Panc1 (cell line): ENCODE measurements at regions not wholly inside any gene's neighbourhood (a gene's known extent, or its start where the extent isn't known, plus 50 kb on each side); places are given as distances from the start of the nearest gene placed in this dataset.

ENCODE experiments used
- ATAC-seq: fragments of 200-7000 bp; cut with Tn5 transposase; 2 replicates; pipeline ENCODE4 v1.9.1; 2020; ENCODE audit warnings: mild to moderate bottlenecking, moderate library complexity
- BruUV-seq: library from RNA; stranded (reverse); fragments of 400-500 nt; replicated peaks from 2 replicates; lab custom pipeline; 2021; lab: Mats Ljungman, UMichigan
- CTCF ChIA-PET: fragments of 300-600 bp; sonication (Branson Sonifier 250); formaldehyde crosslinking; loops from one replicate; lab custom pipeline; 2022; ENCODE audit warnings: antibody characterized with exemption; lab: Charles Lee
- POLR2A ChIA-PET: fragments of 300-600 bp; sonication (Branson Sonifier 250); formaldehyde crosslinking; loops from one replicate; lab custom pipeline; 2022; ENCODE audit warnings: antibody characterized with exemption; lab: Charles Lee
- DNase-seq: peaks from one replicate; pipeline ENCODE4 v3.0.0-alpha.2; 2010; ENCODE audit warnings: low read depth, low spot score
- H3K27ac ChIP-seq: 2 replicates; pipeline ENCODE4 v1.5.1; 2011; ENCODE audit warnings: mild to moderate bottlenecking, low read length, inconsistent platforms
- H3K27me3 ChIP-seq: fragments of 200-500 bp; sonication (Bioruptor generic); 2 replicates; pipeline ENCODE4 v1.6.0; 2014; ENCODE audit warnings: low read length, inconsistent platforms; ENCODE audit not compliant: control insufficient read depth, insufficient read depth
- H3K36me3 ChIP-seq: fragments of 200-500 bp; sonication (Bioruptor generic); 2 replicates; pipeline ENCODE4 v1.5.1; 2014; ENCODE audit warnings: inconsistent platforms, mild to moderate bottlenecking, low read length, moderate library complexity; ENCODE audit not compliant: control insufficient read depth, insufficient read depth
- H3K4me1 ChIP-seq: 2 replicates; pipeline ENCODE4 v1.5.1; 2011; ENCODE audit warnings: inconsistent platforms, mild to moderate bottlenecking, low read length, moderate library complexity; ENCODE audit not compliant: control insufficient read depth, insufficient read depth
- H3K4me3 ChIP-seq, 2 experiments: 2 replicates each; pipeline ENCODE4 v1.5.1; 2011 to 2012; ENCODE audit warnings: low read depth in 2 of 2, low read length in 2 of 2, mild to moderate bottlenecking in 2 of 2, inconsistent platforms in 1 of 2, moderate library complexity in 1 of 2
- H3K9me3 ChIP-seq: fragments of 200-500 bp; sonication (Bioruptor generic); 2 replicates; pipeline ENCODE4 v1.5.1; 2014; ENCODE audit warnings: low read depth, mild to moderate bottlenecking, inconsistent platforms, low read length, moderate library complexity; ENCODE audit not compliant: control insufficient read depth, insufficient read depth
- POLR2AphosphoS5 ChIP-seq: IDR thresholded peaks from 2 replicates; pipeline ENCODE4 v1.6.1; 2012; ENCODE audit warnings: mild to moderate bottlenecking, low read depth, low read length, moderate library complexity
- SIN3A ChIP-seq: IDR thresholded peaks from 2 replicates; pipeline ENCODE4 v1.6.1; 2012; ENCODE audit warnings: low read depth, mild to moderate bottlenecking, low read length, moderate library complexity, borderline replicate concordance; ENCODE audit not compliant: insufficient read depth
- TCF7L2 ChIP-seq: IDR thresholded peaks from 2 replicates; pipeline ENCODE4 v1.6.1; 2011; ENCODE audit warnings: mild to moderate bottlenecking, low read depth, low read length, inconsistent platforms
- in situ Hi-C: cut with HindIII; loops from 2 replicates; pipeline ENCODE4 v1.10.0; 2016; ENCODE audit warnings: low sequenced_read_pairs, low pct_unique_long_range_greater_than_20kb
- intact Hi-C: fragments of 100-400 bp; cut with micrococcal nuclease; formaldehyde crosslinking; loops from one replicate; pipeline ENCODE4 v1.10.0; 2022; ENCODE audit not compliant: unreplicated experiment
- TF ChIP-seq, protein P1 (sequence below), 2 experiments: IDR thresholded peaks; 2 replicates each; pipeline ENCODE4 v1.6.1; 2011 to 2012; ENCODE audit warnings: low read depth in 2 of 2, control low read depth in 1 of 2, low read length in 1 of 2, mild to moderate bottlenecking in 1 of 2, moderate library complexity in 1 of 2; ENCODE audit not compliant: insufficient read depth in 1 of 2
- TF ChIP-seq, protein P2 (sequence below): fragments of 450-650 bp; IDR thresholded peaks from 2 replicates; pipeline ENCODE4 v1.5.1; 2017; ENCODE audit warnings: mild to moderate bottlenecking

DNA sequence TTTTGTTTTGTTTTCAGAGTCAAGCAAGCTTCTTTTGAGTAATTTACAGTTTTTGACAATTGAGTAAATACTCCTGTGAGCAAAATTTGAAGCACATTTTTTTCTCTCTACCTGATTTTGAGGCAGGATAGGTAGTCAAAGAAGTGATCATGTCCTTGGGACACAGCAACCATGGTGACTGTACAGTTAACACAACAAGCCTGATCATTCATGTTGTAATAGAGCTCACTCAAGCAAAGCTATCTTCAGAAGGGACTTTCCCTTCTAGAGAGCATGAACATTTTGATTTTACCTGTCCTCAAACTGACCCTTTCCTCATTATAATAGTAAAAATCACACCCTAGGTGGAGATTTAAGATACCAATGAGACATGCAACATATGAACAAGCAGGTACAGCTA lies 126.5 kb upstream of the KCNK1 start:
- Histone ChIP-seq H3K4me3 (no peak overlapping the region), H3K36me3 (no peaks in the 10 kb centered on the region), H3K9me3 (no peaks in the 10 kb centered on the region), H3K27ac (no peak overlapping the region), H3K4me1 (no peaks in the 10 kb centered on the region), H3K27me3 (peaks cover 11% of the 10 kb centered on the region)
- intact Hi-C loops (no loop called here), in situ Hi-C loops (no loop called here)
- ATAC-seq, result no peak
- CTCF ChIA-PET, result no interaction called here
- no peak for TF ChIP-seq POLR2AphosphoS5
- TF ChIP-seq, protein P1, sequence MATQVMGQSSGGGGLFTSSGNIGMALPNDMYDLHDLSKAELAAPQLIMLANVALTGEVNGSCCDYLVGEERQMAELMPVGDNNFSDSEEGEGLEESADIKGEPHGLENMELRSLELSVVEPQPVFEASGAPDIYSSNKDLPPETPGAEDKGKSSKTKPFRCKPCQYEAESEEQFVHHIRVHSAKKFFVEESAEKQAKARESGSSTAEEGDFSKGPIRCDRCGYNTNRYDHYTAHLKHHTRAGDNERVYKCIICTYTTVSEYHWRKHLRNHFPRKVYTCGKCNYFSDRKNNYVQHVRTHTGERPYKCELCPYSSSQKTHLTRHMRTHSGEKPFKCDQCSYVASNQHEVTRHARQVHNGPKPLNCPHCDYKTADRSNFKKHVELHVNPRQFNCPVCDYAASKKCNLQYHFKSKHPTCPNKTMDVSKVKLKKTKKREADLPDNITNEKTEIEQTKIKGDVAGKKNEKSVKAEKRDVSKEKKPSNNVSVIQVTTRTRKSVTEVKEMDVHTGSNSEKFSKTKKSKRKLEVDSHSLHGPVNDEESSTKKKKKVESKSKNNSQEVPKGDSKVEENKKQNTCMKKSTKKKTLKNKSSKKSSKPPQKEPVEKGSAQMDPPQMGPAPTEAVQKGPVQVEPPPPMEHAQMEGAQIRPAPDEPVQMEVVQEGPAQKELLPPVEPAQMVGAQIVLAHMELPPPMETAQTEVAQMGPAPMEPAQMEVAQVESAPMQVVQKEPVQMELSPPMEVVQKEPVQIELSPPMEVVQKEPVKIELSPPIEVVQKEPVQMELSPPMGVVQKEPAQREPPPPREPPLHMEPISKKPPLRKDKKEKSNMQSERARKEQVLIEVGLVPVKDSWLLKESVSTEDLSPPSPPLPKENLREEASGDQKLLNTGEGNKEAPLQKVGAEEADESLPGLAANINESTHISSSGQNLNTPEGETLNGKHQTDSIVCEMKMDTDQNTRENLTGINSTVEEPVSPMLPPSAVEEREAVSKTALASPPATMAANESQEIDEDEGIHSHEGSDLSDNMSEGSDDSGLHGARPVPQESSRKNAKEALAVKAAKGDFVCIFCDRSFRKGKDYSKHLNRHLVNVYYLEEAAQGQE (IDR thresholded peaks at IDR 0.05; ENCODE audit: insufficient read depth in 1 of 2, low read depth in 2 of 2, low read length in 1 of 2), result no peak
- no peak for TF ChIP-seq TCF7L2
- no peak for TF ChIP-seq SIN3A
- TF ChIP-seq, protein P2, sequence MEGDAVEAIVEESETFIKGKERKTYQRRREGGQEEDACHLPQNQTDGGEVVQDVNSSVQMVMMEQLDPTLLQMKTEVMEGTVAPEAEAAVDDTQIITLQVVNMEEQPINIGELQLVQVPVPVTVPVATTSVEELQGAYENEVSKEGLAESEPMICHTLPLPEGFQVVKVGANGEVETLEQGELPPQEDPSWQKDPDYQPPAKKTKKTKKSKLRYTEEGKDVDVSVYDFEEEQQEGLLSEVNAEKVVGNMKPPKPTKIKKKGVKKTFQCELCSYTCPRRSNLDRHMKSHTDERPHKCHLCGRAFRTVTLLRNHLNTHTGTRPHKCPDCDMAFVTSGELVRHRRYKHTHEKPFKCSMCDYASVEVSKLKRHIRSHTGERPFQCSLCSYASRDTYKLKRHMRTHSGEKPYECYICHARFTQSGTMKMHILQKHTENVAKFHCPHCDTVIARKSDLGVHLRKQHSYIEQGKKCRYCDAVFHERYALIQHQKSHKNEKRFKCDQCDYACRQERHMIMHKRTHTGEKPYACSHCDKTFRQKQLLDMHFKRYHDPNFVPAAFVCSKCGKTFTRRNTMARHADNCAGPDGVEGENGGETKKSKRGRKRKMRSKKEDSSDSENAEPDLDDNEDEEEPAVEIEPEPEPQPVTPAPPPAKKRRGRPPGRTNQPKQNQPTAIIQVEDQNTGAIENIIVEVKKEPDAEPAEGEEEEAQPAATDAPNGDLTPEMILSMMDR, result no peak
- DNase-seq, result no peak
- no TSS peak for BruUV-seq
- POLR2A ChIA-PET, result no interaction called here

DNA sequence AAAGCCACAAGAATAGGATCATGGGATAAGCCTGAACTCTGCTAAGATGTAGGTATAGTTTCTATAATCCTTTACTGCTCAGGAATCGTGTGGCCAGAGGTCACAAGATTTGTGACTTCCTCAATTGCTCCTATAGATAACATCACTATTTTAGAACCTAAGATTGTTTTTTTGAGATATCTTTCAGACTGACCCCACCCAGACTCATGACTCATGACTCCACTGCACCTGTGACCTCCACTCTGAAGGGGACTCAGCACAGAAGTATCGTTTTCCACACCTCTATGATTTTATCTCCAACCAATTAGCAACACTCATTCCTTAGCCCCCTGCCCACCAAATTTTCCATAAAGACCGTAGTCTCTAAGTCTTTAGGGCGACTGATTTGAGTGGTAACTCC lies 124.5 kb upstream of the KCNK1 start:
- intact Hi-C loops (no loop called here), in situ Hi-C loops (no loop called here)
- DNase-seq, result no peak
- peaks cover 10% of the 10 kb centered on the region for H3K27me3 ChIP-seq
- BruUV-seq, result no TSS peak
- H3K4me3 ChIP-seq, result no peak overlapping the region
- POLR2A ChIA-PET, result no interaction called here
- no peaks in the 10 kb centered on the region for H3K36me3 ChIP-seq
- H3K27ac ChIP-seq, result no peak overlapping the region
- H3K9me3 ChIP-seq, result no peaks in the 10 kb centered on the region
- no peak for ATAC-seq
- TF ChIP-seq TCF7L2 (no peak), SIN3A (no peak), POLR2AphosphoS5 (no peak)
- TF ChIP-seq, protein P1 (IDR thresholded peaks at IDR 0.05; ENCODE audit: insufficient read depth in 1 of 2, low read depth in 2 of 2, low read length in 1 of 2), result no peak
- TF ChIP-seq, protein P2, result no peak
- CTCF ChIA-PET, result no interaction called here
- H3K4me1 ChIP-seq, result no peaks in the 10 kb centered on the region
